ENCODE measurements at regions not wholly inside any gene's neighbourhood (a gene's known extent, or its start where the extent isn't known, plus 50 kb on each side); places are given as distances from the start of the nearest gene placed in this dataset.
A peak's percentile ranks its signal among the peaks of the same experiment; 100 is the strongest.
"Not testable (repeated sequence)": the region's sequence is repeated elsewhere in the genome, so short reads cannot be mapped to it uniquely, and the experiment has no call there.

GRCh38 chr11:23423104-23423503 lies 562.8 kb upstream of the CCDC179 start:
- 80% methylated on average over 4 of the region's 4 CpGs for WGBS

GRCh38 chr11:23423656-23424055 lies 563.4 kb upstream of the CCDC179 start:
- Histone ChIP-seq H3K27ac (ENCODE audit: low read length) (no peak overlapping the region), H3K4me1 (ENCODE audit: control insufficient read depth, insufficient read depth, low read length) (no peaks in the 10 kb centered on the region), H3K27me3 (ENCODE audit: control insufficient read depth, insufficient read depth) (no peaks in the 10 kb centered on the region), H3K4me3 (ENCODE audit: low read length) (no peak overlapping the region), H3K9me3 (ENCODE audit: control insufficient read depth, low read length) (no peaks in the 10 kb centered on the region)
- ATAC-seq (no peak), DNase-seq (no peak)
- intact Hi-C loops (cut with DNase I): no loop called here
- WGBS: 82% methylated on average over 3 of the region's 3 CpGs

More at GRCh38 chr11:23423104-23423503, 562.8 kb upstream of the CCDC179 start:
- Histone ChIP-seq H3K27ac (ENCODE audit: low read length) (no peak overlapping the region), H3K4me1 (ENCODE audit: control insufficient read depth, insufficient read depth, low read length) (no peaks in the 10 kb centered on the region), H3K4me3 (ENCODE audit: low read length) (no peak overlapping the region), H3K27me3 (ENCODE audit: control insufficient read depth, insufficient read depth) (no peaks in the 10 kb centered on the region), H3K9me3 (ENCODE audit: control insufficient read depth, low read length) (no peaks in the 10 kb centered on the region)
- DNase-seq (no peak), ATAC-seq (no peak)
- intact Hi-C loops (cut with DNase I): no loop called here

GRCh38 chr11:23425381-23425780 lies 565.1 kb upstream of the CCDC179 start:
- Histone ChIP-seq H3K4me1 (ENCODE audit: control insufficient read depth, insufficient read depth, low read length) (no peaks in the 10 kb centered on the region), H3K4me3 (ENCODE audit: low read length) (no peak overlapping the region), H3K9me3 (ENCODE audit: control insufficient read depth, low read length) (no peaks in the 10 kb centered on the region), H3K27ac (ENCODE audit: low read length) (no peak overlapping the region), H3K27me3 (ENCODE audit: control insufficient read depth, insufficient read depth) (no peaks in the 10 kb centered on the region)
- ATAC-seq (no peak), DNase-seq (no peak)
- 59% methylated on average over 2 of the region's 2 CpGs for WGBS
- intact Hi-C loops (cut with DNase I): no loop called here

- WGBS: 76% methylated on average over 3 of the region's 3 CpGs
- Histone ChIP-seq H3K4me1 (ENCODE audit: control insufficient read depth, insufficient read depth, low read length) (no peaks in the 10 kb centered on the region), H3K4me3 (ENCODE audit: low read length) (no peak overlapping the region), H3K9me3 (ENCODE audit: control insufficient read depth, low read length) (no peaks in the 10 kb centered on the region), H3K27me3 (ENCODE audit: control insufficient read depth, insufficient read depth) (no peaks in the 10 kb centered on the region), H3K27ac (ENCODE audit: low read length) (no peak overlapping the region)
- DNase-seq (no peak), ATAC-seq (no peak)
- intact Hi-C loops (cut with DNase I): no loop called here
Observed at GRCh38 chr11:23429569-23429968, 569.3 kb upstream of the CCDC179 start.

GRCh38 chr11:23453522-23453921 lies 593.2 kb upstream of the CCDC179 start:
- intact Hi-C loops (cut with DNase I): no loop called here
- no peak for ATAC-seq

GRCh38 chr11:23455321-23455891 lies 595.1 kb upstream of the CCDC179 start:
- Histone ChIP-seq H3K27me3 (ENCODE audit: control insufficient read depth, insufficient read depth) (no peaks in the 10 kb centered on the region), H3K4me3 (ENCODE audit: low read length) (no peak overlapping the region), H3K9me3 (ENCODE audit: control insufficient read depth, low read length) (no peaks in the 10 kb centered on the region), H3K4me1 (ENCODE audit: control insufficient read depth, insufficient read depth, low read length) (no peaks in the 10 kb centered on the region), H3K27ac (ENCODE audit: low read length) (no peak overlapping the region)
- DNase-seq: no peak
- intact Hi-C loops (cut with DNase I): no loop called here
- WGBS: 53% methylated on average over 3 of the region's 3 CpGs
- ATAC-seq: no peak

More at GRCh38 chr11:23453522-23453921, 593.2 kb upstream of the CCDC179 start:
- Histone ChIP-seq H3K27ac (ENCODE audit: low read length) (no peak overlapping the region), H3K27me3 (ENCODE audit: control insufficient read depth, insufficient read depth) (no peaks in the 10 kb centered on the region), H3K4me3 (ENCODE audit: low read length) (no peak overlapping the region), H3K9me3 (ENCODE audit: control insufficient read depth, low read length) (no peaks in the 10 kb centered on the region), H3K4me1 (ENCODE audit: control insufficient read depth, insufficient read depth, low read length) (no peaks in the 10 kb centered on the region)
- no peak for DNase-seq
- WGBS: 87% methylated on average over 2 of the region's 2 CpGs

- H3K9me3 ChIP-seq (ENCODE audit: control insufficient read depth, low read length): no peaks in the 10 kb centered on the region
- ATAC-seq (no peak), DNase-seq (no peak)
- no peaks in the 10 kb centered on the region for H3K27me3 ChIP-seq (ENCODE audit: control insufficient read depth, insufficient read depth)
- H3K27ac ChIP-seq (ENCODE audit: low read length): no peak overlapping the region
- intact Hi-C loops (cut with DNase I): no loop called here
- H3K4me3 ChIP-seq (ENCODE audit: low read length): no peak overlapping the region
- WGBS: 88% methylated on average over 2 of the region's 2 CpGs
- no peaks in the 10 kb centered on the region for H3K4me1 ChIP-seq (ENCODE audit: control insufficient read depth, insufficient read depth, low read length)
Observed at GRCh38 chr11:23457641-23458040, 597.4 kb upstream of the CCDC179 start.

GRCh38 chr11:23471878-23472277 lies 611.6 kb upstream of the CCDC179 start:
- Histone ChIP-seq H3K9me3 (ENCODE audit: control insufficient read depth, low read length) (no peaks in the 10 kb centered on the region), H3K4me3 (ENCODE audit: low read length) (no peak overlapping the region), H3K27ac (ENCODE audit: low read length) (no peak overlapping the region), H3K27me3 (ENCODE audit: control insufficient read depth, insufficient read depth) (no peaks in the 10 kb centered on the region), H3K4me1 (ENCODE audit: control insufficient read depth, insufficient read depth, low read length) (no peaks in the 10 kb centered on the region)
- intact Hi-C loops (cut with DNase I): no loop called here
- 82% methylated on average over 2 of the region's 2 CpGs for WGBS
- ATAC-seq: no peak
- DNase-seq: no peak

- no peaks in the 10 kb centered on the region for H3K9me3 ChIP-seq (ENCODE audit: control insufficient read depth, low read length)
- no peak for DNase-seq
- ATAC-seq: no peak
- H3K27ac ChIP-seq (ENCODE audit: low read length): no peak overlapping the region
- no peaks in the 10 kb centered on the region for H3K27me3 ChIP-seq (ENCODE audit: control insufficient read depth, insufficient read depth)
- no peaks in the 10 kb centered on the region for H3K4me1 ChIP-seq (ENCODE audit: control insufficient read depth, insufficient read depth, low read length)
- intact Hi-C loops (cut with DNase I): no loop called here
- H3K4me3 ChIP-seq (ENCODE audit: low read length): no peak overlapping the region
Observed at GRCh38 chr11:23473782-23474181, 613.5 kb upstream of the CCDC179 start.

GRCh38 chr11:23480736-23481135 lies 620.5 kb upstream of the CCDC179 start:
- Histone ChIP-seq H3K9me3 (ENCODE audit: control insufficient read depth, low read length) (no peaks in the 10 kb centered on the region), H3K4me1 (ENCODE audit: control insufficient read depth, insufficient read depth, low read length) (no peaks in the 10 kb centered on the region), H3K27ac (ENCODE audit: low read length) (no peak overlapping the region), H3K4me3 (ENCODE audit: low read length) (no peak overlapping the region), H3K27me3 (ENCODE audit: control insufficient read depth, insufficient read depth) (no peaks in the 10 kb centered on the region)
- DNase-seq: no peak
- ATAC-seq: no peak
- intact Hi-C loops (cut with DNase I): no loop called here

- H3K9me3 ChIP-seq (ENCODE audit: control insufficient read depth, low read length); ATAC-seq; H3K27ac ChIP-seq (ENCODE audit: low read length); H3K4me1 ChIP-seq (ENCODE audit: control insufficient read depth, insufficient read depth, low read length); intact Hi-C loops (cut with DNase I); H3K27me3 ChIP-seq (ENCODE audit: control insufficient read depth, insufficient read depth); H3K4me3 ChIP-seq (ENCODE audit: low read length): not testable (repeated sequence)
- DNase-seq: peak in 1 of 3 donors; percentile 21
- WGBS: 42% methylated on average over 3 of the region's 3 CpGs
Observed at GRCh38 chr11:23484146-23484545, 623.9 kb upstream of the CCDC179 start.

GRCh38 chr11:23484618-23485017 lies 624.3 kb upstream of the CCDC179 start:
- H3K27me3 ChIP-seq (ENCODE audit: control insufficient read depth, insufficient read depth); H3K4me3 ChIP-seq (ENCODE audit: low read length); H3K9me3 ChIP-seq (ENCODE audit: control insufficient read depth, low read length); ATAC-seq; H3K4me1 ChIP-seq (ENCODE audit: control insufficient read depth, insufficient read depth, low read length); H3K27ac ChIP-seq (ENCODE audit: low read length); DNase-seq; intact Hi-C loops (cut with DNase I): not testable (repeated sequence)
- 75% methylated on average over 3 of the region's 3 CpGs for WGBS

Data from right cardiac atrium (tissue), 5 donors.